MCF 10A (cell line): ENCODE measurements at regions not wholly inside any gene's neighbourhood (a gene's known extent, or its start where the extent isn't known, plus 50 kb on each side); places are given as distances from the start of the nearest gene placed in this dataset.
"Not testable (repeated sequence)": the region's sequence is repeated elsewhere in the genome, so short reads cannot be mapped to it uniquely, and the experiment has no call there.

Experiments
- BruUV-seq: library from RNA; stranded (reverse); fragments of 400-500 nt; replicated peaks from 2 replicates; lab custom pipeline; 2021; lab: Mats Ljungman, UMichigan
- CTCF ChIA-PET: fragments of 300-600 bp; sonication (Branson Sonifier 250); formaldehyde crosslinking; extraction: SDS; loops from one replicate; lab custom pipeline; 2021; ENCODE audit warnings: antibody characterized with exemption, inconsistent platforms; lab: Yijun Ruan, JAX
- POLR2A ChIA-PET: fragments of 300-600, 350-650 bp; sonication (Branson Sonifier 250); formaldehyde crosslinking; extraction: SDS; loops from one replicate; lab custom pipeline; 2020; ENCODE audit warnings: antibody characterized with exemption, inconsistent platforms; lab: Yijun Ruan, JAX
- DNase-seq: peaks from one replicate; pipeline ENCODE4 v3.0.0-alpha.2; 2018; ENCODE audit not compliant: unreplicated experiment
- H3K27ac Mint-ChIP-seq: one replicate; pipeline ENCODE4 v1.8.0; 2022; ENCODE audit warnings: mild to moderate bottlenecking, low read depth, mixed read lengths; ENCODE audit not compliant: unreplicated experiment
- H3K27me3 Mint-ChIP-seq: one replicate; pipeline ENCODE4 v1.8.0; 2022; ENCODE audit warnings: mixed read lengths; ENCODE audit not compliant: insufficient read depth, unreplicated experiment
- H3K36me3 Mint-ChIP-seq: one replicate; pipeline ENCODE4 v1.8.0; 2022; ENCODE audit warnings: mild to moderate bottlenecking, moderate library complexity, mixed read lengths; ENCODE audit not compliant: insufficient read depth, unreplicated experiment
- H3K4me1 Mint-ChIP-seq: one replicate; pipeline ENCODE4 v1.8.0; 2022; ENCODE audit warnings: mixed read lengths; ENCODE audit not compliant: insufficient read depth, unreplicated experiment
- H3K4me3 Mint-ChIP-seq: one replicate; pipeline ENCODE4 v1.8.0; 2022; ENCODE audit warnings: mild to moderate bottlenecking, moderate library complexity, mixed read lengths; ENCODE audit not compliant: unreplicated experiment
- H3K9me3 Mint-ChIP-seq: one replicate; pipeline ENCODE4 v1.8.0; 2022; ENCODE audit warnings: mixed read lengths; ENCODE audit not compliant: unreplicated experiment
- CTCF ChIP-seq: fragments of 200-600 bp; IDR thresholded peaks from one replicate; pipeline ENCODE4 v1.8.0; 2022; ENCODE audit warnings: antibody characterized with exemption, mild to moderate bottlenecking; ENCODE audit not compliant: unreplicated experiment
- intact Hi-C: fragments of 100-400 bp; cut with micrococcal nuclease; formaldehyde crosslinking; loops from 2 replicates; pipeline ENCODE4 v1.14.1; 2022

- CTCF ChIA-PET = interaction anchor here (0.7 kb wide), 2 partner anchors 22 to 940 kb away, joined by 3 to 4 read pairs; no protein-coding TSS in a partner anchor
- TF ChIP-seq CTCF = no peak
- no peak for DNase-seq
- Mint-ChIP-seq H3K4me1 (no peaks in the 10 kb centered on the region), H3K9me3 (peaks cover 28% of the 10 kb centered on the region), H3K27ac (no peak overlapping the region), H3K27me3 (no peaks in the 10 kb centered on the region), H3K4me3 (no peak overlapping the region), H3K36me3 (no peaks in the 10 kb centered on the region)
- POLR2A ChIA-PET = no interaction called here
- intact Hi-C loops = no loop called here
- no TSS peak for BruUV-seq
Observed at GRCh38 chr3:74134831-74135230, 479.6 kb downstream of the CNTN3 start.

GRCh38 chr3:74131546-74132328 is 482.7 kb downstream of the CNTN3 start:
- H3K4me1 Mint-ChIP-seq, POLR2A ChIA-PET, CTCF ChIA-PET: not testable (repeated sequence)

DNA sequence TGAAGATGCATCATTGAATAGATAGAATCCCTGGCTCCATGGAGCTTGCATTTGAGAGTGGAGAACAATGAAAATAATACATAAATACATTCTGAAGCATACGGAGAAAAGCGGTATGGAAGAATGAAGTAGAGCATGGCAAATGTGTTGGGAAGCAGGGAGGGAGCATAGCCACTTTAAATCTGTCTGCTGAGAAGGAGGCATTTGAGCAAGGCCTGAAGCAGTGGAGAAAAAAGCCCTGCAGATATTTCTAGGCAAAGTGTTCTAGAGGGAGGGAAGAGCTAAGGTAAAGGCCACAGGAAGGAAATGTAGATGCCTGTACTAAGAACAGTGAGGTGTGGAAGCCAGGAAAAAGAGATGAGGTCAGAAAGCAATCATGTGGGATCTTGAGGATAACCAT is 484.8 kb downstream of the CNTN3 start:
- Mint-ChIP-seq H3K4me3 (no peak overlapping the region), H3K36me3 (no peaks in the 10 kb centered on the region), H3K27ac (no peak overlapping the region), H3K27me3 (no peaks in the 10 kb centered on the region), H3K4me1 (no peaks in the 10 kb centered on the region), H3K9me3 (peaks cover 40% of the 10 kb centered on the region)
- POLR2A ChIA-PET = no interaction called here
- intact Hi-C loops = no loop called here
- BruUV-seq = no TSS peak
- TF ChIP-seq CTCF = no peak
- CTCF ChIA-PET = no interaction called here
- DNase-seq = no peak

More at GRCh38 chr3:74131546-74132328, 482.7 kb downstream of the CNTN3 start:
- H3K9me3 Mint-ChIP-seq = peaks cover 41% of the 10 kb centered on the region
- DNase-seq, H3K27me3 Mint-ChIP-seq, H3K27ac Mint-ChIP-seq, H3K4me3 Mint-ChIP-seq, intact Hi-C loops, H3K36me3 Mint-ChIP-seq, BruUV-seq: not testable (repeated sequence)

DNA sequence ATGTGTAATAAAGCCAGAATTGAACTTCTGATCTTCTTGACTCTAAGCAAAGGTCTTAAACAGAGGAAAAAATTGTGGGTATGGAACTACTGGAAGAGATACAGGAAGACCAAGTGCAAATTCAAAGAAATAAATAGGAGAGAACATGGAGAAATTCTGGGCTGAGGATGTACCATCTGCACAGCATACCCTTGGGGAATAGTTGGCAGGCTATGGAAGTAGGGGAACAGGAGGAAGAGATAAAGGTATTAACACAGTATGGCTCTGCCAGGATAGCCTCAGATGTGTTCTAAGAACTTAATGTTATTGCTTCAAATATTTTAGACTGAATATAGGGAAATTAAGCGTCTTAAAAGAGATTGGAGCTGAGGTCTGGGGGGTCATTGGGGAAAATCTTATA is 485.4 kb downstream of the CNTN3 start:
- intact Hi-C loops = no loop called here
- ChIA-PET CTCF (no interaction called here), POLR2A (no interaction called here)
- no TSS peak for BruUV-seq
- no peak for TF ChIP-seq CTCF
- Mint-ChIP-seq H3K36me3 (no peaks in the 10 kb centered on the region), H3K4me3 (no peak overlapping the region), H3K27me3 (no peaks in the 10 kb centered on the region), H3K9me3 (peaks cover 34% of the 10 kb centered on the region), H3K4me1 (no peaks in the 10 kb centered on the region), H3K27ac (no peak overlapping the region)
- no peak for DNase-seq
